Mucosa of rectum (tissue), 2 donors: ENCODE measurements at regions not wholly inside any gene's neighbourhood (a gene's known extent, or its start where the extent isn't known, plus 50 kb on each side); places are given as distances from the start of the nearest gene placed in this dataset.

Experiments used
- H3K27ac ChIP-seq, 2 donors: one replicate each; pipeline ENCODE4 v1.7.0; 2013; ENCODE audit warnings: inconsistent platforms in 2 of 2, low read depth in 2 of 2, low read length in 2 of 2
- H3K27me3 ChIP-seq, 2 donors: one replicate each; pipeline ENCODE4 v1.7.0; 2013; ENCODE audit warnings: low read length in 2 of 2; ENCODE audit not compliant: control insufficient read depth in 2 of 2, insufficient read depth in 2 of 2
- H3K36me3 ChIP-seq, 2 donors: one replicate each; pipeline ENCODE4 v1.7.0; 2013; ENCODE audit warnings: low read length in 2 of 2; ENCODE audit not compliant: control insufficient read depth in 2 of 2, insufficient read depth in 2 of 2
- H3K4me1 ChIP-seq, 2 donors: one replicate each; pipeline ENCODE4 v1.7.0; 2013; ENCODE audit warnings: low read length in 2 of 2, mild to moderate bottlenecking in 1 of 2; ENCODE audit not compliant: control insufficient read depth in 2 of 2, insufficient read depth in 2 of 2
- H3K4me3 ChIP-seq, 2 donors: one replicate each; pipeline ENCODE4 v1.7.0; 2013; ENCODE audit warnings: low read length in 2 of 2
- H3K9ac ChIP-seq, 2 donors: one replicate each; pipeline ENCODE4 v1.7.0; 2013; ENCODE audit warnings: low read length in 2 of 2, low read depth in 1 of 2, mild to moderate bottlenecking in 1 of 2
- H3K9me3 ChIP-seq, 2 donors: one replicate each; pipeline ENCODE4 v1.7.0; 2013; ENCODE audit warnings: low read length in 2 of 2; ENCODE audit not compliant: control insufficient read depth in 2 of 2
- donor health status: healthy.
- donor health status: Normal muscosa, but diverticular disease.

- H3K27me3 ChIP-seq = no peaks in the 10 kb centered on the region
- H3K36me3 ChIP-seq = no peaks in the 10 kb centered on the region
- no peak overlapping the region for H3K27ac ChIP-seq
Observed at GRCh38 chr21:15197696-15198095, 132.9 kb upstream of the NRIP1 start.

GRCh38 chr21:15199414-15200383 is 134.9 kb upstream of the NRIP1 start:
- Histone ChIP-seq H3K4me1 (peaks cover 0 to 4% of the 10 kb centered on the region in 2 donors), H3K36me3 (no peaks in the 10 kb centered on the region), H3K27ac (no peak overlapping the region), H3K4me3 (no peak overlapping the region), H3K27me3 (no peaks in the 10 kb centered on the region), H3K9ac (no peak overlapping the region), H3K9me3 (no peaks in the 10 kb centered on the region)

More at GRCh38 chr21:15197696-15198095, 132.9 kb upstream of the NRIP1 start:
- Histone ChIP-seq H3K9ac (no peak overlapping the region), H3K4me3 (no peak overlapping the region), H3K9me3 (no peaks in the 10 kb centered on the region), H3K4me1 (no peaks in the 10 kb centered on the region)

- no peak overlapping the region for H3K9ac ChIP-seq
- no peaks in the 10 kb centered on the region for H3K36me3 ChIP-seq
- H3K9me3 ChIP-seq = no peaks in the 10 kb centered on the region
- peaks cover 0 to 4% of the 10 kb centered on the region in 2 donors for H3K4me1 ChIP-seq
- no peak overlapping the region for H3K27ac ChIP-seq
- H3K27me3 ChIP-seq = no peaks in the 10 kb centered on the region
- no peak overlapping the region for H3K4me3 ChIP-seq
Observed at GRCh38 chr21:15203740-15204139, 138.9 kb upstream of the NRIP1 start.

- Histone ChIP-seq H3K9me3 (no peaks in the 10 kb centered on the region), H3K9ac (no peak overlapping the region), H3K4me3 (no peak overlapping the region), H3K36me3 (no peaks in the 10 kb centered on the region), H3K4me1 (peaks cover 0 to 4% of the 10 kb centered on the region in 2 donors), H3K27me3 (no peaks in the 10 kb centered on the region), H3K27ac (no peak overlapping the region)
Observed at GRCh38 chr21:15204140-15204969, 139.6 kb upstream of the NRIP1 start.

- H3K27ac ChIP-seq = no peak overlapping the region
- H3K36me3 ChIP-seq = no peaks in the 10 kb centered on the region
- peaks cover 0 to 4% of the 10 kb centered on the region in 2 donors for H3K4me1 ChIP-seq
- H3K9ac ChIP-seq = no peak overlapping the region
- no peak overlapping the region for H3K4me3 ChIP-seq
- H3K27me3 ChIP-seq = no peaks in the 10 kb centered on the region
- no peaks in the 10 kb centered on the region for H3K9me3 ChIP-seq
Observed at GRCh38 chr21:15204970-15205286, 140.1 kb upstream of the NRIP1 start.

GRCh38 chr21:15206514-15206913 is 141.7 kb upstream of the NRIP1 start:
- no peaks in the 10 kb centered on the region for H3K36me3 ChIP-seq
- no peaks in the 10 kb centered on the region for H3K9me3 ChIP-seq
- peaks cover 0 to 7% of the 10 kb centered on the region in 2 donors for H3K4me1 ChIP-seq
- no peak overlapping the region for H3K9ac ChIP-seq
- no peak overlapping the region for H3K27ac ChIP-seq
- H3K4me3 ChIP-seq = no peak overlapping the region
- H3K27me3 ChIP-seq = no peaks in the 10 kb centered on the region

GRCh38 chr21:15207231-15207630 is 142.4 kb upstream of the NRIP1 start:
- Histone ChIP-seq H3K9ac (no peak overlapping the region), H3K4me3 (no peak overlapping the region), H3K36me3 (no peaks in the 10 kb centered on the region), H3K27ac (no peak overlapping the region), H3K27me3 (no peaks in the 10 kb centered on the region), H3K9me3 (no peaks in the 10 kb centered on the region), H3K4me1 (peaks cover 0 to 7% of the 10 kb centered on the region in 2 donors)

- no peaks in the 10 kb centered on the region for H3K9me3 ChIP-seq
Observed at GRCh38 chr21:15207635-15208370, 143.0 kb upstream of the NRIP1 start.

GRCh38 chr21:15208786-15209185 is 144.0 kb upstream of the NRIP1 start:
- no peaks in the 10 kb centered on the region for H3K9me3 ChIP-seq
- H3K27me3 ChIP-seq = no peaks in the 10 kb centered on the region
- H3K9ac ChIP-seq = no peak overlapping the region
- H3K4me1 ChIP-seq = peaks cover 0 to 7% of the 10 kb centered on the region in 2 donors
- no peak overlapping the region for H3K27ac ChIP-seq
- no peak overlapping the region for H3K4me3 ChIP-seq
- H3K36me3 ChIP-seq = no peaks in the 10 kb centered on the region

More at GRCh38 chr21:15207635-15208370, 143.0 kb upstream of the NRIP1 start:
- Histone ChIP-seq H3K27me3 (no peaks in the 10 kb centered on the region), H3K36me3 (no peaks in the 10 kb centered on the region), H3K4me3 (no peak overlapping the region), H3K4me1 (peaks cover 0 to 7% of the 10 kb centered on the region in 2 donors), H3K9ac (no peak overlapping the region), H3K27ac (no peak overlapping the region)
